ENCODE measurements at regions not wholly inside any gene's neighbourhood (a gene's known extent, or its start where the extent isn't known, plus 50 kb on each side); places are given as distances from the start of the nearest gene placed in this dataset.

DNA sequence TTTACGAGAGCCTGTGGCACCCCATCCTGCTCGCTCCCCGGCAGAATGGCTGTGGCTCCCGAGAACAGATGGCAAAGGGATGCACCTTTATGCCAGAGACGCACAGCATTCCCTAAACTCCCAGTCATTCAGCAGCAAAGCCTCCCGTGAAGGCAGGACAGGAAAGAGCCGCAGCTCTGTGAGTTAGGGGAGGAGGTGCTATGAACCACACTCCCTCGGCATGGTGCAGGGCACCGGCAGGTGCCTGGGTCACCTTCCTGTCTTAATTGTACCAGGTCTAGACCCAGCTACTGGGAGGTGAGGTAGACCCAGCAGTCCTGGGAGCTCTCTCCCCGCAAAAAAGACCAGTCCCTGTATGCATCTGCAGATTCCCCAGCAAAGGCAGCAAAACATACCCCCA is 149.8 kb downstream of the TWIST2 start:
- H3K4me3 ChIP-seq (ENCODE audit: low read length), result no peak overlapping the region
- DNase-seq (ENCODE audit: low read depth), result no peak
- H3K36me3 ChIP-seq (ENCODE audit: control insufficient read depth, insufficient read depth, low read length, severe bottlenecking), result no peaks in the 10 kb centered on the region
- no peaks in the 10 kb centered on the region for H3K27me3 ChIP-seq (replicated peaks; ENCODE audit: control insufficient read depth, insufficient read depth, low read length)
- H3K9me3 ChIP-seq (ENCODE audit: control insufficient read depth, low read length), result peaks cover 18% of the 10 kb centered on the region
- H3K4me1 ChIP-seq (ENCODE audit: control insufficient read depth, insufficient read depth, low read length), result peaks cover 29% of the 10 kb centered on the region
- H3K9ac ChIP-seq (ENCODE audit: low read length), result no peak overlapping the region
